ENCODE measurements at regions not wholly inside any gene's neighbourhood (a gene's known extent, or its start where the extent isn't known, plus 50 kb on each side); places are given as distances from the start of the nearest gene placed in this dataset.

DNA sequence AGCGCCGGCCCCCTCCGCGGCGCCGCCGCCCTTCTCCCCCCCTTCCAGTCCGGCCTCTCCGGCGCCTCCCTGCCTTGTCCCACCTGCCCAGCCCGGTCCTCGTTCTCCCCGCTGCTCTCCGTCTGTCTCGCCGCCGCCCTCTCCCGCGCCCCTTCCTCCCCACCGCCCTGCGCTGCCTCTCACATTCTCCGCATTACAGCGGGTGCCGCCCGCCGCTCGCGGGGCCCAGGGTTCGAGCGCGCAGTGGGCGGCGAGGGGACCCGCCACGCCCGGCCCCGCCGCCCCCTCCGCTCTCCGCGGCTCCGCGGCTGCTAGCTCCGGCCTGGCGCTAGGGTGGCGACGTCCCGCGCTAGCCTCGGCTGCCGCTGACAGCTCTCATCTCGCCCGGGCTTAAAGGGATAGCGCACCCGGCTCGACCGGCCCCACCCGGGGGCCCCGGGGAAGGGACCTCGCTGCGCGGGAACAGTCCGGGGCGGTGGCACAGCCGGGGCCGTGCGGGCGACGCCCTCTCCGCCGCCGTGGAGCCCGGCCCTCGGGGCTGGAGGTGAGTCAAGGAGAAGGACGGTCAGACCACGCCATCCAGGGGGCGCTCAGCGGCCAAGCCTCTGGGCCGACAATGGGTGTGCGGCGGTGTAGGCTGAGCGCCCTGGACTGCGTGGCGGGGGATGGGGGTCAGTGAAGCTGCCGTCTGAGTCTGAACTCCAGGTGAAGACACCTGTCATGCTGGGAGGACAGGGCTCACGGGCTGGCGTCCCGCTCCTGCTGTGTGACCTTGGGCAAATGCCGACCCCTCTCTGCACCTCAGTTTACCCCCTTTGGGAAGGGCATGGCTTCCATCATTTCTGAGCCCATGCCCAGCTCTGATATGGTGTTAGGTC lies 187.4 kb upstream of the LINGO1 start:
- TF ChIP-seq KDM1A (IDR thresholded peaks at IDR 0.05; ENCODE audit: borderline replicate concordance, low read length), result no peak
- TF ChIP-seq TAF1 (IDR thresholded peaks at IDR 0.05; ENCODE audit: low read depth, low read length), result no peak
- TF ChIP-seq RFX5 (IDR thresholded peaks at IDR 0.05; ENCODE audit: borderline replicate concordance, low read depth, low read length), result no peak
- TF ChIP-seq BRCA1 (IDR thresholded peaks at IDR 0.05; ENCODE audit: low read depth, low read length), result no peak
- no peak for TF ChIP-seq CHD7 (IDR thresholded peaks at IDR 0.05; ENCODE audit: insufficient replicate concordance, low read length)
- no peak for TF ChIP-seq MAX (IDR thresholded peaks at IDR 0.05)
- no peak for TF ChIP-seq HDAC2 (IDR thresholded peaks at IDR 0.05; ENCODE audit: borderline replicate concordance in 1 of 2, low read depth in 2 of 2, low read length in 2 of 2)
- TF ChIP-seq EGR1 (IDR thresholded peaks at IDR 0.05; ENCODE audit: borderline replicate concordance, low read depth, low read length), result no peak
- no peak for TF ChIP-seq TBP (IDR thresholded peaks at IDR 0.05; ENCODE audit: low read depth, low read length)
- no peak for TF ChIP-seq POLR2AphosphoS5 (IDR thresholded peaks at IDR 0.05; ENCODE audit: low read depth, low read length)
- TF ChIP-seq PHF8 (conservative IDR thresholded peaks at IDR 0.05; ENCODE audit: low read depth, low read length), result no peak
- TF ChIP-seq BACH1 (IDR thresholded peaks at IDR 0.05; ENCODE audit: low read length), result no peak
- TF ChIP-seq SRF (IDR thresholded peaks at IDR 0.05; ENCODE audit: low read depth, low read length), result no peak
- no peak; the same call in 1 of the 2 replicates for TF ChIP-seq RBBP5 (IDR thresholded peaks at IDR 0.05; ENCODE audit: borderline replicate concordance, low read depth, low read length)

Measured in H1 (cell line).